Kasumi-1 (cell line): ENCODE measurements at regions not wholly inside any gene's neighbourhood (a gene's known extent, or its start where the extent isn't known, plus 50 kb on each side); places are given as distances from the start of the nearest gene placed in this dataset.

Experiments used
- DNase-seq, 2 experiments: peaks; one replicate each; lab custom pipeline; 2025; lab: John Stamatoyannopoulos, UW

- peak; percentile 47 to 53 for DNase-seq
Observed at GRCh38 chr9:36728651-36729520, 156.2 kb downstream of the MELK start.

- DNase-seq = peak in 1 of 2 experiments; percentile 4
Observed at GRCh38 chr9:36729906-36730305, 157.2 kb downstream of the MELK start.

- DNase-seq = no peak
Observed at GRCh38 chr9:36730414-36730813, 157.7 kb downstream of the MELK start.

- no peak for DNase-seq
Observed at GRCh38 chr9:36731068-36731956, 158.6 kb downstream of the MELK start.

DNA sequence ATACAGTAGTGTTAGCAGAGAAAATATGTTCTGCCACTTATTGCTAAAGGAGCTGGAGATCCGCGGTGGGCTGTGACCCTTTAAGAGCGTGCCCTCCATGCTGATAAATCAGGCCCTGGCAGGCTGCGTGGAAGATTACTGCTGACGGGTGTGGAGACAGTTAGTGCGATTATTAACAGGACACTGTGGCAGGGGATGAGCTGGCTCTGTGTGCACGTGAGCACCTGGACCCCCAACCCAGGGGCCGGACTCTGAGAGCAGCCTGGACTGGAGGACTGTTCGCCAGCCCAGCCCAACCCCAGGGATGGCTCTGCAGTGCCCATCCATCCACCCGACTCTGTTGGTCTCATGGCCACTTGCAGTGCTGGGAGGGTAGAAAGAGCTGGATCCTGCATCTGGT lies 162.0 kb downstream of the MELK start:
- DNase-seq = no peak

- no peak for DNase-seq
Observed at GRCh38 chr9:36736648-36737047, 164.0 kb downstream of the MELK start.

GRCh38 chr9:36738318-36738976 lies 165.8 kb downstream of the MELK start:
- DNase-seq = no peak

DNA sequence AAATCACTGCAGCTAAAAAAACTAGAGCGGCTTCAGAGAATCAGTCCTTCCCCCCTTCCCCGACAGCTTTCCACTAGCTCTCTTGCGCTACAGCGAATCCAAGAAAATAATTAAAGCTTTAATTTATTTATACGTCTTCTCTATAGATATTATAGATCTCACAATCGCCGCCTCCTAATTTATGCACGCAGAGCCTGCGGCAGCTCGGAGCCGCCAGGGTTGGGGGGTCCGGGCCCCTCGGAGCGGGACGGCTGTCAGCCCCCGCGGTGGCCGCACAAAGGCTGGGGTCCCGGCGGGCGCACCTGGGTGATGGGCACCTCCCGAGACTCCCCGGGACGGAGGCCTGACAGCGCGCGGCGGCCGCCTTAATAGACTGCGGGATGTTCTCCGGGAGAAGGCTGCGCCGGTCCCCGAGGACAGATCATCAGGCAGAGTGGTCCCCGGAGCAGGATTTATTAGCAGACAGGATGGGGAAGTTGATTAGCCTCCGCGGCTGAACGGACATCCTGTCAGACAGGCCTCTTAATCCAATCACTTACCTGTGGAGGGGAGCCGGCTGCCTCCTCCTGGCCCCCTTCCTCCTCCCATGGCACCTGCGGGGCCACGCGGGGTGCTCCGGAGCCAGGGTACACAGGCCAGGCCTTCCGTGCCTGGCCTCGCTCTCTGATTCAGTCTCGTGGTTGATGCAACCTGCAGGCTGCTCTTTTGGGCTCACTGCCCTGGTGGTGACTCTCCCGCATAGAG lies 166.8 kb downstream of the MELK start:
- no peak for DNase-seq

GRCh38 chr9:36742264-36742663 lies 169.6 kb downstream of the MELK start:
- DNase-seq = no peak

DNA sequence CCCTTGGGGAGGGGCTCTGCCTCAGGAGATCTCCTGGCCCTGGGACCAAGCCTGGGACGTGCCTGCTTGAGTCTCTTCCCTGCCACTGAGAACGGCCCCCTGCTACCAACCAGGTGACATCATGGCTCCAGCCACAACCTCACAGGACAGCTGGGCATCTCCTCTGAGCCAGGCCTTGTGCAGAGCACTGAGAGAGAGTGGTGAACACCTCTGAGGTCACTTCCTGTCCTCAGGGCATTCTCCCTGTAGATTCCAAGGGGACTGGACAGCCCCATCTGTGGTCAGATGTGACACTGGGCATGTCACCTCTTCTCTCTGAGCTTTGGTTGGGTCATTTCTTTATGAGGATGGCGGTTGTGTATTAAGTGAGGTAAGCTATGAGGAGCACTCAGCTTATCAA lies 172.0 kb downstream of the MELK start:
- no peak for DNase-seq

DNA sequence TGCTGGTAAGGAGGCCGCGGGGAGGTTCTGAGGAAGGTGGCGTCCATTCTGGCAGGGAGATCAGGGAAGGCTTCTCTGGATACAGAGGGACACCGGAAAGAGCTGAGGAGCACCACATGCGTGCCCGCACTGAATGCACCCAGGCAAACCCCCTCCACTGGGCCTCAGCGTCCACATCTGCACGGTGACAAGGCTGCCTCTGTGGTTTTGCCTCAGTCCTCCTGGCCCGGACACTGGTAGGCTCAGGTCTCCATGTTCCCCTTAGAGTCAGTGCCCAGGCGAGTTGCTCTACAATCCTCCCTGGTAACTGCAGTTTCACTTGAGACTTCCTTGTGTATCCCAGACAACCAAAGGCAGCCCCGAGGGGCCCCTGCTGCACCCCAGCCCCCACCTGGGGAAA lies 173.3 kb downstream of the MELK start:
- no peak for DNase-seq

- DNase-seq = no peak
Observed at GRCh38 chr9:36746415-36746814, 173.7 kb downstream of the MELK start.

DNA sequence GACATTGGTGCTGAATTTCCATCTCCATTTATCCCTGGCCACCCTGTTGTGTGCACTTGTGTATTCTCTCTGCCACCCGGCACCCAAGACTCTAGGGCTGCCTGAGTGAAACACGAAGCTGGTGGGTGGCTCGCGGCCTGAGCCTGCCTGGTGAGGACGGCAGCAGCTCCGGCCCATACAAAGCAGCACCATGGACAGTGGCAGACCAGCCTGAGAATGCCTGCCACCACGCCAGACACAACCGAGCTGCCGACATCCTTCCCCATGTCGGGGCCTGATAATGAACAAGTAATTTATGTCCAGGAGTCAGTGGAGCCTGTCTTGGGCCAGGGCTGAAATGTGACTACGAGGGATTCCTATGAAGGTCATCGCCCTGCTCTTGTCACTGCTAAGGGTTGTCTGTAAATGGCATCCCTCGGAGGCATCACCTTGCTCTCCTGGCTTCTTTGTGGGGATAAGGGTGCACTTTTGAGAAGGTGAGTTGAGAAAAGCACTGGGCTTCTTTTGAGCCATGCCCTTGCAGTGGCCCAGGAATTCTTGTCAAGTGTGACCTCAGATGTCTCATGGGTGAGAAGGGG lies 175.7 kb downstream of the MELK start:
- DNase-seq = peak; percentile 29 to 52

DNA sequence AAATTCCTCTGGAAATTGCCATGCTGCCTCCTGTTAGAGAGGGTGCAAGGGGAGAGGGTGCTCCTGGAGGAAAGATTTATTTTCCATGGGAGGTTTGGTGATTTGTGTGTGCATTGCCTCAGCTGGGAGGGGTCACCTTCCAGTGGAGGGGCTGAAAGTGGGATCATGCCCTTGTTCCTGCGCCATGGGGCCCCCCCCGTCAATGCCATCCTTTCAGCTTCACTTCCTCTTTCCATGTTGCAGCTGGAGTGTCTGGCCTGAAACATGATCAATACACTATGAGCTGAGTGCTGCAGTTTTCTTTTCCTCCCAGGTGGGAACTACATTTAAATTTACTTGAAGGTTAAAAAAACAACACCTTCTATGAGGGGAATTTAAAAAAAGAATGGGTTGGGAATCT lies 176.8 kb downstream of the MELK start:
- peak in 1 of 2 experiments; percentile 2 for DNase-seq

- DNase-seq = no peak
Observed at GRCh38 chr9:36750630-36751029, 177.9 kb downstream of the MELK start.

GRCh38 chr9:36755019-36755418 lies 182.3 kb downstream of the MELK start:
- no peak for DNase-seq

DNA sequence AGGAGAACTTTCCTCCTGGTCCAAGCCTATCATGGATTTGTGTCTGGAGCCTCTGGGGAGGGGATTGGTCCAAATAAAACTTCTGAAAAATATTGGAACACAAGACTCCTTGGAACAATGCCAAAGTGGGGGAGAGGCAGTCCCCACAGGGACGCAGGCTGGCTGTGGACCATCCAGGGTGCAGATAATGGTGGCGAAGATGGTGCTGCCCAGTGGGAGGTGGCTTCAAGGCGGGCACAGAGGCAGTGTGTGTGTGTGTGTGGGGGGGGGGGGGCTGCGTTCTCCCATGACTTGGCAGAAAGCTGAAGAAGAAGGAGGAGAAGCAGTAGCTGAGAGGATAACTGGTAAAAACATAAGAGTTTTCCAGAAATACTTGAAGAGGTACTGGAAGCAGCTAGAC lies 186.4 kb downstream of the MELK start:
- no peak for DNase-seq

DNA sequence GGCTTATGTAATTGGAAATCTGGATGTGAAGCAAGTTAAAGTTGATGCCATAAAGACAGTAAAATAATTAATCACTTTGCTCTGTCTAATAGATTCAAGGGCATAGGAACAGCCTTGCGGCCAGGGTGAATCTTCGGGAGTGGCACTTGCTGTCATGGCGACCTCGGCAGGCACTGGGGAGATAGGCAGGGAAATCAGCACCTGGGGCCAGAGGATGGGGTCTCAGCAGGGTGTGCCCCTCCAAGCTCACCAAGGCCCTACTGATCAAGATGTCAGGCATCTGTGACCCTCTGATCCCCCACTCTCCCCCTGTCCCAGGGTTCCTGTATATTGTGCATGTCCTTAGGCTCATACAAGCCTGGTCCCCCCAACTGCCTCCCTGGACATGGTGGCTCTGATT lies 187.3 kb downstream of the MELK start:
- no peak for DNase-seq

DNA sequence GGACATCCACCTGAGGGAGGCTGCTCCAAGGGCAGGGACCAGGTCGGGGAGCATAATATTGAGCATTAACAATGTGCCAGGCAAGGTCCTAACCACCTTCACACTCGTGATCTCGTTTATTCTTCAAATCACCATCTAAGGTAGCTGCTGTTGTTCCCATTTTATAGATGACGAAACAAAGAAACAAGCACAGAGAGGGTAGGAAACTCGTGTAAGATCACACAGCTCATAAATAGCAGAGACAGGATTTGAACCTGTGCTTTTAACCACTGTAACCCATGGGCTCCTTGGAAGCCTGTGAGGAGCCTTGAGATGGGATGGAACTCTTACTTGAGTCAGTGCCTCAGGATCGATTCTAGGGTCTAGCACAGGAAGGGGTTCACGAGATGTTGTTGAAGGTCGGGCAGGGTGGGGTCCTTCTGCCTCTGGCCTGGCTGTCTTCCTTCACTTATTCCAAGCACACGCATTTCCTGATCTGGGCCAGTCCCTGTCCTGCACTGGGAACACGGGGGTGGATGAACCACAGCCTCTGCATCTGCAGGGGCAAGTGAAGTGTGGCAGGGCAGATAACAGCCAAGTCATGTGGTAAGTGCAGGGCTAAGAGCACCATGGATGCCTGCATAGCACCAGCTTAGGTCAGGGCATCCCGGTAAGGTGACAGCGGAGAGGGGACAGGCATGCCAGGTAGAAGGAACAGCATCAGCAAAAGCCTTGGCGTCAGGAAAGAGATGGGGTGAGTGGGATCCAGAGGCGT lies 188.1 kb downstream of the MELK start:
- no peak for DNase-seq

- DNase-seq = no peak
Observed at GRCh38 chr9:36762958-36763357, 190.3 kb downstream of the MELK start.

DNA sequence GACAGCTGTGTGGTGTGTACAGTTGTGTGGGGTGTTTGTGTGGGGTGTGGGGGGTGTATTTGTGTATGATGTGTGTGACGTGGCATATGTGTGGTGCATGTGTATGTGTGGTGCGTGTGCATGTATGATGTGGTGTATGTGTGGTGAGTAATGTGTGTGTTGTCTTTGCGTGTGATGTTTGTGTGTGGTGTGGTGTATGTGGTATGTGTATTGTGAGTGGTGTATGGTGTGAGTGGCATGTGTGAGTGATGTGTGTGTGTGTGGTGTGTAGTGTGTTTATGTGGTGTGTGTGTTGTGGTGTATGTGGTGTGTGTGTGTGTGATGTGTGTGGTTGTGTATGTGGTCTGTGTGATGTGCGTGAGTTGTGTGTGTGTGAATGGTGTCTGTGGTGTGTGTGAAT lies 191.1 kb downstream of the MELK start:
- no peak for DNase-seq
